ENCODE measurements at regions not wholly inside any gene's neighbourhood (a gene's known extent, or its start where the extent isn't known, plus 50 kb on each side); places are given as distances from the start of the nearest gene placed in this dataset.

DNA sequence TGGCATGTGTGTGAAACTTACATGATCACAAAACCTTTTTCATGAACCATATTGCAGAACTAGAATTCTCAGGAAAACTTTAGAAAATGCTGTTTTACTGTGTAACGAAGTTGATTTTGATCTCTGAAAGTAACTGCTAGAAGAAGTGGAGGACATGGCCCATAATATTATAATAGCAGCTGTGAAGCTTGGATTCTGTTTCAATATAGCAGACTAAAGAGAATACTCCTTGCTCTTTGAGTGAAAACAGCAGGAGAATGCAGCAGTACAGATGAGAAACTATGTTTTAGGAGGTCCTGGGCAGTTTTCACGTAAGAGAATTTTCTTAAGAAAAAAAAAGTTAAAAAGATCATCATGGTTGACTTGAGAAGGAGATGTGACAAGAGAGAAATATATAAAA lies 76.7 kb upstream of the POU2AF2 start:
- TF ChIP-seq HNF4G (IDR thresholded peaks at IDR 0.05) = no peak
- TF ChIP-seq MAX (IDR thresholded peaks at IDR 0.05) = no peak
- TF ChIP-seq RXRA (IDR thresholded peaks at IDR 0.05) = no peak
- TF ChIP-seq EGR1 (IDR thresholded peaks at IDR 0.05; ENCODE audit: low read depth in 2 of 2) = no peak
- TF ChIP-seq, protein P1, sequence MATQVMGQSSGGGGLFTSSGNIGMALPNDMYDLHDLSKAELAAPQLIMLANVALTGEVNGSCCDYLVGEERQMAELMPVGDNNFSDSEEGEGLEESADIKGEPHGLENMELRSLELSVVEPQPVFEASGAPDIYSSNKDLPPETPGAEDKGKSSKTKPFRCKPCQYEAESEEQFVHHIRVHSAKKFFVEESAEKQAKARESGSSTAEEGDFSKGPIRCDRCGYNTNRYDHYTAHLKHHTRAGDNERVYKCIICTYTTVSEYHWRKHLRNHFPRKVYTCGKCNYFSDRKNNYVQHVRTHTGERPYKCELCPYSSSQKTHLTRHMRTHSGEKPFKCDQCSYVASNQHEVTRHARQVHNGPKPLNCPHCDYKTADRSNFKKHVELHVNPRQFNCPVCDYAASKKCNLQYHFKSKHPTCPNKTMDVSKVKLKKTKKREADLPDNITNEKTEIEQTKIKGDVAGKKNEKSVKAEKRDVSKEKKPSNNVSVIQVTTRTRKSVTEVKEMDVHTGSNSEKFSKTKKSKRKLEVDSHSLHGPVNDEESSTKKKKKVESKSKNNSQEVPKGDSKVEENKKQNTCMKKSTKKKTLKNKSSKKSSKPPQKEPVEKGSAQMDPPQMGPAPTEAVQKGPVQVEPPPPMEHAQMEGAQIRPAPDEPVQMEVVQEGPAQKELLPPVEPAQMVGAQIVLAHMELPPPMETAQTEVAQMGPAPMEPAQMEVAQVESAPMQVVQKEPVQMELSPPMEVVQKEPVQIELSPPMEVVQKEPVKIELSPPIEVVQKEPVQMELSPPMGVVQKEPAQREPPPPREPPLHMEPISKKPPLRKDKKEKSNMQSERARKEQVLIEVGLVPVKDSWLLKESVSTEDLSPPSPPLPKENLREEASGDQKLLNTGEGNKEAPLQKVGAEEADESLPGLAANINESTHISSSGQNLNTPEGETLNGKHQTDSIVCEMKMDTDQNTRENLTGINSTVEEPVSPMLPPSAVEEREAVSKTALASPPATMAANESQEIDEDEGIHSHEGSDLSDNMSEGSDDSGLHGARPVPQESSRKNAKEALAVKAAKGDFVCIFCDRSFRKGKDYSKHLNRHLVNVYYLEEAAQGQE (IDR thresholded peaks at IDR 0.05) = no peak
- no peak for TF ChIP-seq HNF4A (conservative IDR thresholded peaks at IDR 0.05)
- TF ChIP-seq SP1 (IDR thresholded peaks at IDR 0.05) = no peak
- TF ChIP-seq TAF1 (conservative IDR thresholded peaks at IDR 0.05) = no peak
- TF ChIP-seq RAD21 (IDR thresholded peaks at IDR 0.05) = no peak
- no peak for TF ChIP-seq YY1 (IDR thresholded peaks at IDR 0.05)
- H3K36me3 ChIP-seq (ENCODE audit: control insufficient read depth in 4 of 4, insufficient read depth in 3 of 4, low read depth in 1 of 4, low read length in 3 of 4) = no peaks in the 10 kb centered on the region
- no peak overlapping the region for H3K9ac ChIP-seq (ENCODE audit: low read depth in 1 of 2, low read length in 2 of 2)
- 96% methylated on average over 2 of the region's 2 CpGs for WGBS
- H3K4me3 ChIP-seq (ENCODE audit: low read depth in 1 of 3, low read length in 3 of 3) = no peak overlapping the region
- no peaks in the 10 kb centered on the region for H3K27me3 ChIP-seq (ENCODE audit: control insufficient read depth in 4 of 4, insufficient read depth in 4 of 4, low read length in 3 of 4)
- no peaks in the 10 kb centered on the region for H3K4me1 ChIP-seq (ENCODE audit: control insufficient read depth in 4 of 4, insufficient read depth in 4 of 4, low read length in 3 of 4)
- DNase-seq (ENCODE audit: low spot score) = no peak
- peaks cover 0 to 3% (median 0%) of the 10 kb centered on the region in 4 donors for H3K9me3 ChIP-seq (ENCODE audit: control insufficient read depth in 4 of 4, low read length in 3 of 4)
- H3K27ac ChIP-seq (ENCODE audit: low read depth in 1 of 2, low read length in 2 of 2) = no peak overlapping the region

DNA sequence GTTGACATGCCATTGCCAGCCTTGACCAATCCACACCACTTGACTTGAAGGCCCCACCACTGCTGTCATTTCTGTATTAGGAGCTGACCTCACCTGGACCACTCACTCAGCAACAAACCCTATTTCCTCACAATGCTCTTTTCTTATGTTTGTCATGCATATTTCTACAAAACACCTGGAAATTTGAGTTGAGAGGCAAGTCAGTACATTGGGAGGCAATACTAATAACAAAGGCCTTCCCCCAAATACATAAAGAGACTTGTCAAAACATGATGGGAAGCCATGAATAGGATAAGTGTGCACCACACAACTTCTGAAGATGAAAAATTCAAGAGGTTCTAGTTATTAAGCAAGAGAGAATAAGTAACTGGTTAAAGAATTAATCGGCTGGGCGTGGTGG lies 77.9 kb upstream of the POU2AF2 start:
- TF ChIP-seq JUND (IDR thresholded peaks at IDR 0.05) = no peak
- TF ChIP-seq FOXA1 (IDR thresholded peaks at IDR 0.05) = no peak
- TF ChIP-seq NR2F2 (IDR thresholded peaks at IDR 0.05) = no peak
- TF ChIP-seq MAX (IDR thresholded peaks at IDR 0.05) = no peak
- TF ChIP-seq HNF4G (IDR thresholded peaks at IDR 0.05) = no peak
- Histone ChIP-seq H3K27ac (ENCODE audit: low read depth in 1 of 2, low read length in 2 of 2) (no peak overlapping the region), H3K36me3 (ENCODE audit: control insufficient read depth in 4 of 4, insufficient read depth in 3 of 4, low read depth in 1 of 4, low read length in 3 of 4) (no peaks in the 10 kb centered on the region), H3K4me1 (ENCODE audit: control insufficient read depth in 4 of 4, insufficient read depth in 4 of 4, low read length in 3 of 4) (no peaks in the 10 kb centered on the region), H3K9me3 (ENCODE audit: control insufficient read depth in 4 of 4, low read length in 3 of 4) (peaks cover 0 to 3% (median 0%) of the 10 kb centered on the region in 4 donors), H3K4me3 (ENCODE audit: low read depth in 1 of 3, low read length in 3 of 3) (no peak overlapping the region), H3K9ac (ENCODE audit: low read depth in 1 of 2, low read length in 2 of 2) (no peak overlapping the region), H3K27me3 (ENCODE audit: control insufficient read depth in 4 of 4, insufficient read depth in 4 of 4, low read length in 3 of 4) (no peaks in the 10 kb centered on the region)
- no peak for DNase-seq (ENCODE audit: low spot score)
- 95% methylated on average over 2 of the region's 2 CpGs for WGBS

- Histone ChIP-seq H3K27ac (ENCODE audit: low read depth in 1 of 2, low read length in 2 of 2) (no peak overlapping the region), H3K36me3 (ENCODE audit: control insufficient read depth in 4 of 4, insufficient read depth in 3 of 4, low read depth in 1 of 4, low read length in 3 of 4) (no peaks in the 10 kb centered on the region), H3K9ac (ENCODE audit: low read depth in 1 of 2, low read length in 2 of 2) (no peak overlapping the region), H3K4me1 (ENCODE audit: control insufficient read depth in 4 of 4, insufficient read depth in 4 of 4, low read length in 3 of 4) (no peaks in the 10 kb centered on the region), H3K27me3 (ENCODE audit: control insufficient read depth in 4 of 4, insufficient read depth in 4 of 4, low read length in 3 of 4) (no peaks in the 10 kb centered on the region), H3K9me3 (ENCODE audit: control insufficient read depth in 4 of 4, low read length in 3 of 4) (peaks cover 0 to 3% (median 0%) of the 10 kb centered on the region in 4 donors), H3K4me3 (ENCODE audit: low read depth in 1 of 3, low read length in 3 of 3) (no peak overlapping the region)
- WGBS = 80% methylated on average over 3 of the region's 3 CpGs
- no peak for DNase-seq (ENCODE audit: low spot score)
- TF ChIP-seq GABPA (IDR thresholded peaks at IDR 0.05 in 1 of 2, conservative IDR thresholded peaks at IDR 0.05 in 1 of 2) (no peak), FOXA1 (IDR thresholded peaks at IDR 0.05) (no peak), TAF1 (conservative IDR thresholded peaks at IDR 0.05) (no peak), HNF4G (IDR thresholded peaks at IDR 0.05) (no peak), YY1 (IDR thresholded peaks at IDR 0.05) (no peak), JUND (IDR thresholded peaks at IDR 0.05) (no peak), MAX (IDR thresholded peaks at IDR 0.05) (no peak), SP1 (IDR thresholded peaks at IDR 0.05) (no peak), ZBTB33 (IDR thresholded peaks at IDR 0.05) (no peak), RXRA (IDR thresholded peaks at IDR 0.05) (no peak)
- TF ChIP-seq, protein P2, sequence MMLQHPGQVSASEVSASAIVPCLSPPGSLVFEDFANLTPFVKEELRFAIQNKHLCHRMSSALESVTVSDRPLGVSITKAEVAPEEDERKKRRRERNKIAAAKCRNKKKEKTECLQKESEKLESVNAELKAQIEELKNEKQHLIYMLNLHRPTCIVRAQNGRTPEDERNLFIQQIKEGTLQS (IDR thresholded peaks at IDR 0.05) = no peak
- TF ChIP-seq, protein P3, sequence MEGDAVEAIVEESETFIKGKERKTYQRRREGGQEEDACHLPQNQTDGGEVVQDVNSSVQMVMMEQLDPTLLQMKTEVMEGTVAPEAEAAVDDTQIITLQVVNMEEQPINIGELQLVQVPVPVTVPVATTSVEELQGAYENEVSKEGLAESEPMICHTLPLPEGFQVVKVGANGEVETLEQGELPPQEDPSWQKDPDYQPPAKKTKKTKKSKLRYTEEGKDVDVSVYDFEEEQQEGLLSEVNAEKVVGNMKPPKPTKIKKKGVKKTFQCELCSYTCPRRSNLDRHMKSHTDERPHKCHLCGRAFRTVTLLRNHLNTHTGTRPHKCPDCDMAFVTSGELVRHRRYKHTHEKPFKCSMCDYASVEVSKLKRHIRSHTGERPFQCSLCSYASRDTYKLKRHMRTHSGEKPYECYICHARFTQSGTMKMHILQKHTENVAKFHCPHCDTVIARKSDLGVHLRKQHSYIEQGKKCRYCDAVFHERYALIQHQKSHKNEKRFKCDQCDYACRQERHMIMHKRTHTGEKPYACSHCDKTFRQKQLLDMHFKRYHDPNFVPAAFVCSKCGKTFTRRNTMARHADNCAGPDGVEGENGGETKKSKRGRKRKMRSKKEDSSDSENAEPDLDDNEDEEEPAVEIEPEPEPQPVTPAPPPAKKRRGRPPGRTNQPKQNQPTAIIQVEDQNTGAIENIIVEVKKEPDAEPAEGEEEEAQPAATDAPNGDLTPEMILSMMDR (IDR thresholded peaks at IDR 0.05; ENCODE audit: low read depth, low read length, missing input control) = no peak
Observed at GRCh38 chr11:111166598-111166997, 78.9 kb upstream of the POU2AF2 start.
